Left kidney (tissue), 1 donor: ENCODE measurements at regions not wholly inside any gene's neighbourhood (a gene's known extent, or its start where the extent isn't known, plus 50 kb on each side); places are given as distances from the start of the nearest gene placed in this dataset.

Experiments used
- DNase-seq: peaks from one replicate; pipeline ENCODE4 v3.0.0-alpha.2; 2013

GRCh38 chr5:18967637-18968036 lies 1020.4 kb downstream of the CDH18 start:
- no peak for DNase-seq

- DNase-seq, result no peak
Measured at GRCh38 chr5:18968966-18969365, 1019.0 kb downstream of the CDH18 start.

- no peak for DNase-seq
Measured at GRCh38 chr5:18970000-18970399, 1018.0 kb downstream of the CDH18 start.

GRCh38 chr5:18972177-18972576 lies 1015.8 kb downstream of the CDH18 start:
- no peak for DNase-seq

- no peak for DNase-seq
Measured at GRCh38 chr5:18975624-18976023, 1012.4 kb downstream of the CDH18 start.

GRCh38 chr5:18977880-18978279 lies 1010.1 kb downstream of the CDH18 start:
- DNase-seq, result no peak

- no peak for DNase-seq
Measured at GRCh38 chr5:18984559-18985080, 1003.4 kb downstream of the CDH18 start.

- no peak for DNase-seq
Measured at GRCh38 chr5:18985171-18985758, 1002.7 kb downstream of the CDH18 start.

- no peak for DNase-seq
Measured at GRCh38 chr5:18987101-18987500, 1000.9 kb downstream of the CDH18 start.

- no peak for DNase-seq
Measured at GRCh38 chr5:18990852-18991251, 997.1 kb downstream of the CDH18 start.

GRCh38 chr5:18992264-18992663 lies 995.7 kb downstream of the CDH18 start:
- DNase-seq, result no peak

GRCh38 chr5:18999478-18999877 lies 988.5 kb downstream of the CDH18 start:
- DNase-seq, result no peak

GRCh38 chr5:19001054-19001453 lies 986.9 kb downstream of the CDH18 start:
- DNase-seq, result no peak

GRCh38 chr5:19001539-19001938 lies 986.5 kb downstream of the CDH18 start:
- DNase-seq, result no peak

- DNase-seq, result no peak
Measured at GRCh38 chr5:19002111-19002510, 985.9 kb downstream of the CDH18 start.

GRCh38 chr5:19018822-19019221 lies 969.2 kb downstream of the CDH18 start:
- DNase-seq, result no peak

- DNase-seq, result no peak
Measured at GRCh38 chr5:19031491-19031890, 956.5 kb downstream of the CDH18 start.

GRCh38 chr5:19035816-19036215 lies 952.2 kb downstream of the CDH18 start:
- DNase-seq, result no peak

GRCh38 chr5:19042106-19042505 lies 945.9 kb downstream of the CDH18 start:
- no peak for DNase-seq

- no peak for DNase-seq
Measured at GRCh38 chr5:19044311-19044710, 943.7 kb downstream of the CDH18 start.

GRCh38 chr5:19044931-19045695 lies 942.9 kb downstream of the CDH18 start:
- DNase-seq, result no peak

GRCh38 chr5:19047277-19047676 lies 940.7 kb downstream of the CDH18 start:
- DNase-seq, result no peak

GRCh38 chr5:19048726-19049125 lies 939.3 kb downstream of the CDH18 start:
- DNase-seq, result no peak

GRCh38 chr5:19058216-19058615 lies 929.8 kb downstream of the CDH18 start:
- DNase-seq, result no peak
